ENCODE measurements at regions not wholly inside any gene's neighbourhood (a gene's known extent, or its start where the extent isn't known, plus 50 kb on each side); places are given as distances from the start of the nearest gene placed in this dataset.

DNA sequence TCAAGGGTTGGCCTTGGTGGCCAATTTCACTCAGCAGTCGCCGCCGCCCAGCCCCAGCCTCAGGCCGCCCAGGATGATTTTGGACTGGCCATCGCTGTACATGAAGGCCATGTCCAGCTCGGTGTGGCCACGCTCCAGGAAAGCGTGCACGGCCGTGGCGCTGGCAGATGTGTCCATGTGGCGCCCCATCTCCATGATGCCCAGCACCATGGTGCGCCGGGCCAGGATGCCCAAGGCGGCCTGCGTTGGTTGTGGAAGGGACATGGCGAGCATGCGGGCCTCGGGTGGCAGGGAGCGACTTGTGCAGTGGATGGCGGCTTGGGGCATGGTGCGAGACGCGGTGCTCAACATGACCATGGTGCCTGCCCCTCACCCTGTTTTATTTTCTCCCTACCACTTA lies 55.4 kb downstream of the ZCCHC12 start:
- Histone ChIP-seq H3K4me1 (no peaks in the 10 kb centered on the region), H3K4me3 (ENCODE audit: low read depth, low read length) (no peak overlapping the region), H3K9me3 (no peaks in the 10 kb centered on the region), H3K36me3 (no peaks in the 10 kb centered on the region), H3K27me3 (no peaks in the 10 kb centered on the region)
- TF ChIP-seq, protein P1, sequence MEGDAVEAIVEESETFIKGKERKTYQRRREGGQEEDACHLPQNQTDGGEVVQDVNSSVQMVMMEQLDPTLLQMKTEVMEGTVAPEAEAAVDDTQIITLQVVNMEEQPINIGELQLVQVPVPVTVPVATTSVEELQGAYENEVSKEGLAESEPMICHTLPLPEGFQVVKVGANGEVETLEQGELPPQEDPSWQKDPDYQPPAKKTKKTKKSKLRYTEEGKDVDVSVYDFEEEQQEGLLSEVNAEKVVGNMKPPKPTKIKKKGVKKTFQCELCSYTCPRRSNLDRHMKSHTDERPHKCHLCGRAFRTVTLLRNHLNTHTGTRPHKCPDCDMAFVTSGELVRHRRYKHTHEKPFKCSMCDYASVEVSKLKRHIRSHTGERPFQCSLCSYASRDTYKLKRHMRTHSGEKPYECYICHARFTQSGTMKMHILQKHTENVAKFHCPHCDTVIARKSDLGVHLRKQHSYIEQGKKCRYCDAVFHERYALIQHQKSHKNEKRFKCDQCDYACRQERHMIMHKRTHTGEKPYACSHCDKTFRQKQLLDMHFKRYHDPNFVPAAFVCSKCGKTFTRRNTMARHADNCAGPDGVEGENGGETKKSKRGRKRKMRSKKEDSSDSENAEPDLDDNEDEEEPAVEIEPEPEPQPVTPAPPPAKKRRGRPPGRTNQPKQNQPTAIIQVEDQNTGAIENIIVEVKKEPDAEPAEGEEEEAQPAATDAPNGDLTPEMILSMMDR (IDR thresholded peaks at IDR 0.05; ENCODE audit: low read depth, low read length) = no peak
- no peak for DNase-seq

DNA sequence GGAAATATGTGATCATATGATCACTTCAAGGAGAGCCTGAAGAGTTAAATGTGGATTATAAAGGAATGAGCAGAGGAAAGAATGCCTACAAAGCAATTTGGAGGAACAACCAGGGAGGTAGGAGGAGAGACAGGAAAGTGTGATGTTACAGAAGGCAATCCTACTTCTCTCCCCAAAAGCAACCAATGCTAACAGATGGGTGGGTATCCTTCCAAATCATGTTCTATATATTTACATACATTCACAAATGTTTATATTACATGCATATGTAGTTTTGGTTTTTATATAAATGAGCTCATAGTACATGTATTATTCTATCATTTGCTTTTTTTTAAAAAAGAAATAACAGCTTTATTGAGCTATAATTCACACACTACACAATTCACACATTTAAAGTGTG lies 56.0 kb downstream of the ZCCHC12 start:
- TF ChIP-seq, protein P1 (IDR thresholded peaks at IDR 0.05; ENCODE audit: low read depth, low read length) = no peak
- Histone ChIP-seq H3K27me3 (no peaks in the 10 kb centered on the region), H3K36me3 (no peaks in the 10 kb centered on the region), H3K4me3 (ENCODE audit: low read depth, low read length) (no peak overlapping the region), H3K9me3 (no peaks in the 10 kb centered on the region), H3K4me1 (no peaks in the 10 kb centered on the region)
- no peak for DNase-seq

DNA sequence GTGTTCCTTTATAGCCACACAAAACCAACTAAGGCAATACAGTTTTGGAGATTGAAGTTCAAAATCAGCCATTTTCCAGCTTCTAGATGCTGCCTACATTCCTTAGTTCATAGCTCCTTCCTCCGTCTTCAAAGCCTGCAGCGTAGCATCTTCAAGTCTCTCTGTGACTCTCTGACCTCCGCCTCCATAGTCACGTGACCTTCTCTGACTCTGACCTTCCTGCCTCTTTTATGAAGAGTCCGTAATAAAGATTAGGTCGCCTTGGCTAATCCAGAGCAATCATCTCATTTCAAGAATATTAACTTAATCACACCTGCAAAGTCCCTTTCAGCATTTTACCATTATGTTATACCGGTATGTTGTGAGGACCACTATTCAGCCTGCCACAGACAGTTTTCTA lies 60.4 kb downstream of the ZCCHC12 start:
- no peaks in the 10 kb centered on the region for H3K36me3 ChIP-seq
- H3K27me3 ChIP-seq = no peaks in the 10 kb centered on the region
- no peaks in the 10 kb centered on the region for H3K9me3 ChIP-seq
- H3K4me3 ChIP-seq (ENCODE audit: low read depth, low read length) = no peak overlapping the region
- TF ChIP-seq, protein P1 (IDR thresholded peaks at IDR 0.05; ENCODE audit: low read depth, low read length) = no peak
- no peaks in the 10 kb centered on the region for H3K4me1 ChIP-seq
- DNase-seq = no peak

DNA sequence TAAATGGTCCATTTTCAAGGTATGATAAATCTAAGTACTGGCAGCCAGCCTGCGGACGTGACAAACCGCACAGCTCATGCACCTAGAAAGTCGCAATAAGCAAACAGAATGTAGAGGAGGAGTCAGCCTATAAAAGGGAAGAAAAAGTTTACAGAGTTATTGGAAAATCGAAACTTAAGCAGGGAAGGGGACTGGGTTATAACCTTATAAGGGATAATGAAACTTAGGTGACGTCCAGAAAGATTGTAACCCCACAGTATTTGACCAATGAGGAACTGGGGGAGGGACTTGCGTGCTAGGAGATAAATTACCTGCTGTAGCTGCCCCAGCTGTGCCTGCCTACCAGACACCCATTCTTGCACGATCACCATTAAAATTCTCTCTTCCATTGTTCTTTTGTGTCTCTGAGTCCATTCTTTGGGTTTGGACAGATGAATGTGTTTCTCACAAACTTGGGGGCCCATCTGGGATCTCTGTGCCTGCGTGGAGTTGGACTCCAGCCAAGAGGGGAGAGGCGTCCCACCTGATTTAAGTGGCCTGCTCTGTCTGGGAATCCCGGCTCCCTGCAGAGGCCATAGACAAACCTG lies 61.0 kb downstream of the ZCCHC12 start:
- H3K4me3 ChIP-seq (ENCODE audit: low read depth, low read length) = peak overlapping the region; percentile 20
- no peaks in the 10 kb centered on the region for H3K27me3 ChIP-seq
- H3K4me1 ChIP-seq = no peaks in the 10 kb centered on the region
- TF ChIP-seq, protein P1 (IDR thresholded peaks at IDR 0.05; ENCODE audit: low read depth, low read length) = no peak
- no peaks in the 10 kb centered on the region for H3K36me3 ChIP-seq
- no peak for DNase-seq
- H3K9me3 ChIP-seq = no peaks in the 10 kb centered on the region

DNA sequence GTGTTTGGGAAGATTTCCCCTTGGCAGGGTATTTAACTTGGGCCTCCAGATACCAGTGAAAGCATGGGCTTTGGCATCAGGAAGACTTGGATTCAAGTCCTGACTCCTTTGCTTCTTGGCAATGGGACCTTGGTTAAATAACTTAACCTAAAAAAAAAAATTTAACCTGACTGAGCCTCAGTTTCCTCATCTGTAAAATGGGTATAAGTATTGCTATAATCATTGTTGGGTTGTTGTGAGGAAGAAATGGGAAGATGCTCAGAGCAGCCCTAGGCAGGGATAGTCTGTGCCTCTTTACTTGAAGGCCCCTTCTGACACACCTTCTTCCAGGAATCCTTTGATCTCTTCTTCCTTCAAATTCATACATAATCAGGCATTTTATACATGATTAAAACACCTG lies 70.3 kb downstream of the ZCCHC12 start:
- Histone ChIP-seq H3K27me3 (no peaks in the 10 kb centered on the region), H3K36me3 (no peaks in the 10 kb centered on the region), H3K4me3 (ENCODE audit: low read depth, low read length) (no peak overlapping the region), H3K4me1 (no peaks in the 10 kb centered on the region), H3K9me3 (no peaks in the 10 kb centered on the region)
- no peak for DNase-seq
- TF ChIP-seq, protein P1 (IDR thresholded peaks at IDR 0.05; ENCODE audit: low read depth, low read length) = no peak

DNA sequence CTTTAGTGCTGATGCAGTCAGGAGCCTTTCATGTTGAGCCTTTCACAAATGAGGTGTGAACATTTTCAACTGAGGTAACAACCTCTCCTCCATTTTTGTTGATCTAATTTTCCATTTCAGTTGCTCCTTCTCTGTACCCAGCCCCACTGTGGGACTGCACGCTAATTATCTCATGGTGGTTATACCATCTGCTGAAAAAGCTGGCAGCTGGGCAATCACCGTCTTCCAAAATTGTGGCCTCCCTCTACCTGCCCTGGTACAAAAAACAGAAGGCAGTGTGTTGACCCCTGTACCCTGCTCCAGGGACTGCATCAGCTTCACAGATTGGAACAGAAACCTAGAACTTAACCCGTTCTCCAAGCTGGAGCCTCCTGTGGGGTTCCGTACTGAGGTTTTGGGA lies 72.4 kb upstream of the LONRF3 start:
- TF ChIP-seq, protein P1 (IDR thresholded peaks at IDR 0.05; ENCODE audit: low read depth, low read length) = no peak
- Histone ChIP-seq H3K4me3 (ENCODE audit: low read depth, low read length) (no peak overlapping the region), H3K36me3 (no peaks in the 10 kb centered on the region), H3K4me1 (no peaks in the 10 kb centered on the region), H3K9me3 (no peaks in the 10 kb centered on the region), H3K27me3 (no peaks in the 10 kb centered on the region)
- no peak for DNase-seq
